Astrocyte of the spinal cord (primary cell): ENCODE measurements at regions not wholly inside any gene's neighbourhood (a gene's known extent, or its start where the extent isn't known, plus 50 kb on each side); places are given as distances from the start of the nearest gene placed in this dataset.

Source experiments
- DNase-seq: peaks from one replicate; pipeline ENCODE4 v3.0.0; 2011; ENCODE audit warnings: low read depth, low spot score
- H3K4me3 ChIP-seq: 2 replicates; pipeline ENCODE4 v1.5.1; 2011; ENCODE audit warnings: low read depth, mild to moderate bottlenecking, low read length, moderate library complexity
- in situ Hi-C: cut with HindIII; loops from 2 replicates; pipeline ENCODE4 v1.10.0; 2017; ENCODE audit warnings: low sequenced_read_pairs
- TF ChIP-seq, protein P1 (sequence below): IDR thresholded peaks from 2 replicates; pipeline ENCODE4 v1.5.1; 2012; ENCODE audit warnings: low read depth, mild to moderate bottlenecking, low read length, inconsistent platforms

DNA sequence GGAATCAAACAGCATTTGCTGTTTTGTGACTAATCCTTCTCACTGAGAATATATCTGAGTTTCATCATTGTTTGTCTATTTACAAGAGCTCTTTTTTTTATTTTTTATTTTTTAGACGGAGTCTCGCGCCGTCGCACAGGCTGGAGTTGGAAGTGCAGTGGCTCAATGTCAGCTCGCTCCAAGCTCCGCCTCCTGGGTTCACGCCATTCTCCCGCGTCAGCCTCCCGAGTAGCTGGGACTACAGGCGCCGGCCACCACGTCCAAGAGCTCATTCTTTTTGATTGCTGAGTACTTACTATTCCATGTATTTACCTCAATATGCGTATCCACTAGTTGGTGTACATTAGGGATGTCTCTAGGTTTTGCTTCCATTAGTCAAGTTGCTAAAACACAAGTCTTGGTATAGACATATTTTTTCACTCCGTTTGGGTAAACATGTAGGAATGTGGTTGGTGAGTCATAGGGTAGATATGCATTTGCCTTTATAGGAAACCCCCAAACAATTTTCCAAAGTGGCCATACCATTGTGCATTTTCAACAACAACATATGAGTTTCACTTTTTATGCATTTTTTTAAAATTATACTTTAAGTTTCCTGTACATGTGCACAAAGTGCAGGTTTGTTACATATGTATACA, 1005.0 kb upstream of the CDH10 start:
- in situ Hi-C loops, result no loop called here
- H3K4me3 ChIP-seq, result no peak overlapping the region
- TF ChIP-seq, protein P1, sequence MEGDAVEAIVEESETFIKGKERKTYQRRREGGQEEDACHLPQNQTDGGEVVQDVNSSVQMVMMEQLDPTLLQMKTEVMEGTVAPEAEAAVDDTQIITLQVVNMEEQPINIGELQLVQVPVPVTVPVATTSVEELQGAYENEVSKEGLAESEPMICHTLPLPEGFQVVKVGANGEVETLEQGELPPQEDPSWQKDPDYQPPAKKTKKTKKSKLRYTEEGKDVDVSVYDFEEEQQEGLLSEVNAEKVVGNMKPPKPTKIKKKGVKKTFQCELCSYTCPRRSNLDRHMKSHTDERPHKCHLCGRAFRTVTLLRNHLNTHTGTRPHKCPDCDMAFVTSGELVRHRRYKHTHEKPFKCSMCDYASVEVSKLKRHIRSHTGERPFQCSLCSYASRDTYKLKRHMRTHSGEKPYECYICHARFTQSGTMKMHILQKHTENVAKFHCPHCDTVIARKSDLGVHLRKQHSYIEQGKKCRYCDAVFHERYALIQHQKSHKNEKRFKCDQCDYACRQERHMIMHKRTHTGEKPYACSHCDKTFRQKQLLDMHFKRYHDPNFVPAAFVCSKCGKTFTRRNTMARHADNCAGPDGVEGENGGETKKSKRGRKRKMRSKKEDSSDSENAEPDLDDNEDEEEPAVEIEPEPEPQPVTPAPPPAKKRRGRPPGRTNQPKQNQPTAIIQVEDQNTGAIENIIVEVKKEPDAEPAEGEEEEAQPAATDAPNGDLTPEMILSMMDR, result no peak
- no peak for DNase-seq

DNA sequence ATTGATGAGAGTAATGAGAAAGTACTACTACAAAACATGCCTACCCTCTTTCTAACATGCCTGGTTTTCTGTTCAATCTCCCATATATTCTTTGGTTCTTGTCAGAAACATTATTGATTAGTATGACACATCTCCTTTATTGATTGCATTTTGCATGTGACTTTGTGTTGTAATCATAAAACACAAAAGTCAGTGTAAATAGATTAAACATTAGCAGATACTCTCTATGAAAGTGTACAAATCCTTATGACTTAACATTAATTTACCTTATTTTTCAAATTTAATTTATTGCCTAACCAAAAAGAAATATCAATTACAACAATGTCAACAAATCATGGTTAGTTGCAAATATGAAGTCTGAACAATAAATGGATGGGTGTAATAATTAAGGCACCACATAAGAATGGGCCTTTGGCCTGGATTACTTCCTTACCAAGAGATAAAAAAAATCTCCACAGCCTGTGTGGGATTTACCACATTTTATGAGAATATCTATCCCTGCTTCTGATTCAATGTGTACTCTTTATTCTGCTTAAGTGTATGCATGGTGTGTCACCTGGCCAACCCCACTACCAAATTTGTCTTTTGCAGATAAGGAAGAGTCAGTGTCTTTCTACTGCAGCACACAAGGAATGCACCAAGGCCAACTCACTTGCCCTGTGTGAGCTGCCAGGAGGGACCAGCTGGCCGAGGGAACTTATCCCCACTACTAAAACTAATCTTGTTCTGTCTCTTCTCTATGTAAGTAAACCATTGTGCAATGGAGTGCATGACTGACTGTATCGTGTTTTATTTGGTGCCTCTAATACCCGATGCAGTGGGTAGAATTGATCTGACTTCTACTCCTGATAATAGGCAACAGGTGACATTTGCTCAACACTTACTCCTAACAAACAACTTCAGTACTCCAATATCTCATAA, 1001.9 kb upstream of the CDH10 start:
- TF ChIP-seq, protein P1, result no peak
- H3K4me3 ChIP-seq, result no peak overlapping the region
- in situ Hi-C loops, result no loop called here
- no peak for DNase-seq

DNA sequence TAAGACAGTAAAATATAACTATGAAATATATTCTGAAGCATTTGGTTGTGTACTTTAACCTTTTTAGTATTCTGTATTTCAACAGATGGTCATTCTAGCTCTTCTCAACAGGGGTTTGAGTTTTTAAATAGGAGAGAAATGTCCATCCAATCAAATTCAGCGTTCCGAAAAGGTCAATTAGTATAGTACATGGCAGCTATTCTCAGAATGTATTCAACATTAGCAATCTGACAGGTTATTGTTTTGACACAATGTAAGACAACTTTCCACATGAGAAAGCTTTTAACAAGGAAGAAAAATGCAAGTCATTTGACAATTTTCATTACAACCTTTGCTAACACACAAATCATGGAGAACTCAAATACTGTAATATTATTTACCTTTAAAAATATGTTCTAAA, 996.3 kb upstream of the CDH10 start:
- TF ChIP-seq, protein P1, result no peak
- DNase-seq, result no peak
- in situ Hi-C loops, result no loop called here
- H3K4me3 ChIP-seq, result no peak overlapping the region

DNA sequence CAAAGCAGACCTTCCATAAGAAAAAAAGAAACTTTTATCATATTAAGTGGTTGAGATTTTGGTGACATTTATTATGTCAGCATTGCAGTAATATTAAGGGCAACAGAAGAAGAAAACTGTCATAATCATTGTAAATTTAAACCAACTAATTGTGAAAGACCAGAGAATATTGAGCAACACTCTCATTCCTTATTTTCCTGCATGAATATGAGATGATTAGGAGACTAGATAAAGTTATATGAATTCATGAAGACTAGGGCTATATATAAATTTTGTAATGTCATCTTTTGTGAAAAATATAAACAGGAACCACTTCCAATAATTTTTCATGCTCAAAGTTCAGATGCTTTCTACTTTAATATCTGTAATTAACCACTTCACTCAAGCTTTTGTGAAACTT, 974.5 kb upstream of the CDH10 start:
- TF ChIP-seq, protein P1, result no peak
- no peak overlapping the region for H3K4me3 ChIP-seq
- no peak for DNase-seq
- in situ Hi-C loops, result no loop called here

DNA sequence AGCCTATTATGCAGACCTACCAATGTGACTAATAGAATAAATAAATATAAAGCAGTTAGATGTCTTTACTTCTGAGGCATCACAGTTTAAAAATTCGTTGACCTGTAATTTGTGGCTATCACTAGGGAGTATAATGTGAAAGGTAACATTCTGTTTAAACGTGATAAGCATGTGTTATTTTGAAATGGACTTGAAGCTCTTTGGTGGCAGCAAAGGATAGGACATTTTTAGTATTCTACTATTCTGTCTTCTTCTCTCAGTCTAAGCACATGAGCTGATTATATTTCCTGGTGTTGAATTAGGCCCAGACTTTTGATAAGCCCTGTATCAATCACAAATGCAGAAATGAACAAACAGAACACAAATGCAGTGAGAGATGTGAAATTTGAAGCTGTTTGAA, 974.0 kb upstream of the CDH10 start:
- H3K4me3 ChIP-seq, result no peak overlapping the region
- in situ Hi-C loops, result no loop called here
- no peak for DNase-seq
- TF ChIP-seq, protein P1, result no peak

DNA sequence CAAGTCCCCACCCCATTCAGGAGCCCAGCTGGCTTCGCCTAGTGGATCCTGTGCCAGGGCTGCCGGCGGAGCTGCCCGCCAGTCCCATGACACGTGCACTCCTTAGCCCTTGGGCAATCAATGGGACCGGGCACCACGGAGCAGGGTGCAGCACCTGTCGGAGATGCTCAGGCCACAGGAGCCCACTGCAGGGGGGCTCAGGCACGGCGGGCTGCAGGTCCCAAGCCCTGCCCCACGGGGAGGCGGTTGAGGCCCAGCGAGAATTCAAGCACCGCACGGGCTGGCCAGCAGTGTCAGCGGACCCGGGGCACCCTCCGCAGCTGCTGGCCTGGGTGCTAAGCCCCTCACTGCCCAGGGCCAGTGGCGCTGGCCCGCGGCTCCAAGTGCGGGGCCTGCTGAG, 969.7 kb upstream of the CDH10 start:
- in situ Hi-C loops, result no loop called here

More for the DNA sequence above, 969.7 kb upstream of the CDH10 start:
- TF ChIP-seq, protein P1, result no peak
- no peak for DNase-seq
- H3K4me3 ChIP-seq, result no peak overlapping the region
